GM19438 (cell line): ENCODE measurements at regions not wholly inside any gene's neighbourhood (a gene's known extent, or its start where the extent isn't known, plus 50 kb on each side); places are given as distances from the start of the nearest gene placed in this dataset.

Experiments
- ATAC-seq: cut with Tn5 transposase; IDR thresholded peaks from one replicate; pipeline ENCODE4 v1.9.1; 2021; ENCODE audit warnings: low read depth; ENCODE audit not compliant: unreplicated experiment

DNA sequence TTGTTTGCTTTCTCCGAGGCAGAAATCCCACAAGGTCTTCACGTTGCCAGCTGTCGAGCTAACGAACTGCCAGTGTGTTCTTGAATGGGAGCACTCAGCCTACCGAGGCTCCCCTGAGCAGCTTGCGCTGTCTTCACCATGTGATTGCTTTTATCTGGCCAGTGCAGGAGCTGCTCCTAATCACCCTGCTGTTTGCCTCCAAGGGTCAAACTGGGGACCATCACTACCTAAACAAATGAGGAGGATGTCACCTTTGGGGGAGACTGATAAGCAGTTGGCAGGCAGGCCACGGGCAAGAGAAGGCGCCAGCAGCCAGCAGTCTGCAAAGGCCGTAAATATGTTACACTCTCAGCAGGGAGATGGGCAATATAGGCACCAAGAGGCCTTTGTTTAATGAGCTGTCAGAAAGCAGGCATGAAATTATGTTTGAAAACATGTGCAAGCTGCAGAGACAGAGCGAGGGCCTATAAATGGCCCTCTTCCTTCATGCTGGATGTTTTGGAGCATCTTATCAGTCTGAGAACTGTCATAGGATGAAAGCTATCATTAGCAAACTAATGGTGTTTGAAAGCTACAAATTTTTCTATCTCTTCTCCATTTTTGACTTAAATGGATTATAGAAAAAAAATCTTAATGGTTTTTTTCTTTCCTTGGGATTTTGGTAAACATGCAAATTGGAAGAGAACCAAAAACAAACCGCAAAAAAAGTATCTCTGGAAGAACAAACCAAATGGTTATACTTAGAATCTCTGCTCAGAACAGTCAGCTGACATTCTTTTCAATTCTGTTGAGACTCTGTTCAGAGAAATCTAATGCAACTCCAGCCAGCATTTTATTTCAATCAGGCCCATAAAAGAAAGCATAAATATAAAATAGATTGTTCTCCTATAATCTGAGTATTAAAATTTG, 267.3 kb upstream of the NPVF start:
- ATAC-seq, result no peak

DNA sequence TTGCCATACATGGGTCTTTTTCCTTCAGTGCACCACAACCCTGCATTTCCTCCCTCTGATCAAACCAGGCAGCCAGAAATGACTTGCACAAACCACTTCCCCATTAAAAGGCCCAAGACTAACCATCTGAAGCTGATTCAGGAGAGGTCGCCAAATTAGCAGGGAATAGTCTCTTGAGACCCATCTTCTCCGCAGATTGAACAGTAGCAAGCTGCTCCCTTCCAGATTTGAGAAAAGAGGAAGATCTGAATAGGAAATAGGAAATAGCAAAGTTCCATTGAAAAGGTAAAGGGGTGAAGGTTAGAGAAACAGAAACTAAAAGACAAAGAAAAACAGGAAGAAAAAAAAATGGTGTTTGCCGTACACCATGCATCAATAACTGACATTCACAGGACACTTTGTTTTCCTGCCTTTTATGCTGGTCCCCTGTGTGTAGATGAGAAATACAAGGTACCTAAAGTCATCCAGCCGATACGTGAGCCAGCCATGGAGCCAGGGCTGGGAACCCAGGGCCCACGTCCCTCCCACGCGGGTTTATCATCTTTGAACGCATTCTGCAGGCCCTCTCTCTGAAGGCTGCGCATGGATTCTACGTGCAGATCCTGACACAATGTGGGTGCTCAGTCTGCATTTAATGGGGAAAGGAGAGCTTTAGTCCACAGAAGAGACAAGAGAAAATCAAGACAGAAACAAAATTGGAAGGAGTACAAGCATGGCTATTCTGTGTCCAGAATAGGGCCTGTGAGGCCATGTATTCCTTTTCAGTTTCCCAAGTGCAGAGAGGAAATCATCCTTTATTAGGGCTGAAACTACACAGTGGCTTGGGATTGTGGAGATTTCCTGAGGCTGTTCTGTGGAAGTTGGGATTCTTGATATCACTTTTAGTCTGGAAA, 268.4 kb upstream of the NPVF start:
- peak; percentile 80 for ATAC-seq

DNA sequence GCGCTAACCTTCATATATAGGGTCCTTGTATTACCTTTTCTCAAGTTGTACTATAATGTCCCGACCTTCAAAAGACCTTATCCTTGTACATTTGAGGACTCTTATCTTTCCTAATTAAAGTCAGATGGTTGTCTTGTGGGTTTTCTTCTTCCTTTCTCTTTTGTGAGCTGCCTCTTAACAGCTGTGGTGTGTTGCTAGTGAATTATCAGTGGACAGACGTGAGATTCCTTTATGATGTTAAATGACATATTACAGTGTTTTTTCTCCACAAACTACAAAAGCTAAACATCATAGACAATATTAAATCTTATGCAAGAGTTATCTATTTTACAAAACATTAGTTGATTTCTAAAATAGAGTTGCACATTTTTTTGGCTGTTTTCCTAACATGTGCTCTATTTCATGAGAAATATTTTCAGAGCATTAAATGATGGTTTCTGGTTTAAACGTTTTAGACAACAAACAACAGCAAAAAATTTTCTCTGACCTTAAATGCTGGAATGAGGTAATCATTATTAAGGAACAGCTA, 272.2 kb upstream of the NPVF start:
- ATAC-seq, result no peak

DNA sequence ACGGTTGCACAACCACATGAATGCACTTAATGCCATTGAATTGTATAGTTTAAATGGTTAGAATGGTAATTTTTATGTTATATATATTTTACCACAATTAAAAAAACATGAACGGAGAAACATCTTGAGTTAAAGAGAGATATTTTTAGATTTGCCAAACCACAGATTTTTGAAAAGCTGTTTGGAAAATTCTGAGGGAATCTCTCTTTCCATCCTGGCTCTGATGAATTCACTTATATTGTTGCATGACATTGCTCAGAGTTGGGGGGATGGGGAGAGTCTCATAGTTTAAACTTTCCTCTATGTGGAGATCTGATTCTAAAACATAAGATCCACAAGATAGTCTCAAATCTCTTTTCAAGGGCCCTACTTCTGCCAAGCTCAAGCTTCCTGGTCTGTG, 275.0 kb upstream of the NPVF start:
- ATAC-seq, result no peak

DNA sequence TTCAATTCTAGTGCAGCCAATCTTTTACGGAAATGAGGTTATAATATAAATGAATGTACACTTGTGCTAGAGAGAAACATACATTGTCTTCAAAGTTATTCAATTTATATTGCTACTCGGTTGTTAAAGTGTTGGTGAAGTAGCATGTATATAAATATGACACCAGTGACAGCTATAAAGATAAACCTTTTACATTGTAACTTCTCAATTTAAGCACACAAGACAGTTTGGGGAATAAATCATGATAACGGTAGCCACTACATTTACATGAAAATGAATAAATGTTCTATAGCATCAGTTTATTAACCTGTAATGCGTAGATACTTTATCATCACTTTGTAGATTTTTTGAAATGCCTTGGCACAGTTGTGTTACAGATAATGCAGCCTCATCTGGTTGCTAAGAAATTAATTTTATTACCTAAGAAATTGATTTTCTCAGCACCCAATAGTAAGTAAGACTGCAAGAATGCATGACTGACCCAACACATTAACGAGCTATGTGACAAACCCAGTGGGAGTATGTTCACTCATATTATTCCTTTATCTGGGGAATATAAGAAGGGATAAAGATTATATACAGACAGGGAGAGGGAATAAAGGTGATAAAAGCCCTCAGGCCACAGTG, 283.9 kb upstream of the NPVF start:
- no peak for ATAC-seq

DNA sequence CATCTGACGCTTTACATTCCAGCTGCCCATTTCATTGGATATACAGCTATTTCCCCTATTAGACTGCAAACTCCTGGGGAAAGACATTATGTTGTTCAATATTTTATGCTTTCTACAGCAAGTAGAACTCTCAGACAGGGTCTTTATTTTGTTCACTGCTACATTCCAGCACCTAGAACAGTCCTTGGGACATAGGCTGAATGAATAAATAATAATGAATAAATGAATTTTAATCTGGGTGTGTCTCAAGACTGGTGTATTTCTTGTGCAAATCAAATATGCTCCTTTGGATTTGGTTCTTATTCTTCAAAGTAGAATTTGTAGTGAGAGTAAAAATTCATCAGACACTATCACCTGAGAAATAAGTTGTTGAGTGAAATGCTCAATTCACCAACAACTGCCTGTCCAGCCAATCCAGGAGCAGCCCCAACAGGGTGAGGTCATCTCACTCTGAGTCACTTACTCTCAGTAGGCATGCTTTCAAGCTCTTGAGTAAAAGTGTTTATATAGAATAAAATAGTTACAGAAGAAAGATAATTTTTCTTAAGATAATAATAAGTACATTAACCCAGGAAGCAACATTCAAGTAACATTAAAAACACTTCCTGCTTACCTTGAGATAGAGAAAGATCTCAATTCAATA, 287.5 kb upstream of the NPVF start:
- no peak for ATAC-seq

DNA sequence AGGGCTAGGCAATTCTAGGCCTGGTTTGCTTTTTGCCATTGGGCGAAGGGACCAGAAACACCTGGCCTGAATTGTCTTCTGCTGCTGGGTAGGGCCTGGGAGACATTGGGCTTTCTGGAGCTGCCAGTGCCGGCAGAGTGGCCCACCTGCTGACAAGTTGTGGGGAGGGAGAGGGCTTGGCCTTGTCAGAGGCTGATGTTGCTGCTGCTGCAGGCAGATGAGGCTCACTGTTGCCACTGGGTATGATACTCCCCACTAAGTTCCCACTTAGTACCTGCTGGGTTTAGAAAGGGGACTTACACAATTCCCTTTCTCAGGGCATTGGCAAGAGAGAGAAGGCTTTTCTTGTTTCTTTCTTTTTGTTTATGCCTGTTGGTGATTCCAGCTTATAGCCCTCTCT, 289.6 kb upstream of the NPVF start:
- no peak for ATAC-seq

DNA sequence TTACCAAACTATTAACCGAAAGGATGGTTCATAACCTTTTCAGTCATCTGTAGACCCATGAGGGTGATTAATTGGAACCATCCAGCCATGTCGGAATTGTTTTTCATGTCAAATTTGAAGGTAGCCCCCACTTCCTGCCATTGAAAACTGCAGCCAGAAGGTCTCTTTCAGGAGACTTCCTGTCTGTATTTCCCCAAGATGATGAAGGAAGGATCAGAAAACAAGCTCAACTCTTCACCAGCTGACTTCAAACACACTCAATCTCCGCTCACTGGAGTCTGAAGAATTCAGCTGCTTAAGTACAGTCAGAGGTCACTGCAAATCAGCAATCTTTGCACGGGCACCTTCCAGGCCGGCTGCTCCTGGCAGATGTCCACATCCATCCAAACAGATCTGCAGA, 291.7 kb upstream of the NPVF start:
- no peak for ATAC-seq

DNA sequence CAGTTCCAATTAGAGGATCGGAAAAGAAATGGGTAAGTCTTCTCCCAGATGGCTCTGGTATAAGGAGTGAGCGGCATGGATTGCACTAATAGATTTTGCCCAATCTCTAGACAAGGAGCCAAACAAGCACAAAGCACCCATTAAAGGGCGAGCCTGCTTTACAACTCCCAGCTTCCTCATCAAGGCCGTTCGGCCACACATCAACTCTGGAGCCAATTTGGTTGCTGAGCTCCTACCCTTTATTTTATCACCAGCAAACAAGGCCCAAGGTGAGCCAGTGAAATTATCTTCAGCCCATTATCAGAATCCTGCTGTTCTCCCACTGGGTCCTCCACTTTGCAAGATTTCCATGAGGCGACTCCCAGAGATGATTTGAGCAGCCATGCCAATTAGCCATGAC, 292.2 kb upstream of the NPVF start:
- ATAC-seq, result no peak

DNA sequence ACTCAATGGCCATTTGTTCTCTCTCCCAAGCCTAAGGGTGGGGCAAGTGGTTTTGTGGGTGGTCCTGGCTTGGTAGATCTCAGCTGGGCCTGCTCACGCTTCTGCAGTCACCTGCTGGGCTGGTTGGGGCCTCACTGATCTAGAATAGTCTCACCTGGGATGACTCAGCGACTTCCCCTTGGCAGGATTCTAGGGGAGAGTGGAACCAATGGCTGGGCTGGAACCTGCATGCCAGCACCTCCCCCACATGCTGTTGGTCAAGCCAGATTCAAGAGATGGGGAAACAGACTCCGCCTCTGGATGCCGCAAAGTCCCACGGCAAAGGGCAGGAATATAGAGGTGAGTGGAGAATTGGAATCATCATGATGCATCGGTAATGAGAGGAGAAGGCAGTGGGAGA, 292.9 kb upstream of the NPVF start:
- ATAC-seq, result no peak

DNA sequence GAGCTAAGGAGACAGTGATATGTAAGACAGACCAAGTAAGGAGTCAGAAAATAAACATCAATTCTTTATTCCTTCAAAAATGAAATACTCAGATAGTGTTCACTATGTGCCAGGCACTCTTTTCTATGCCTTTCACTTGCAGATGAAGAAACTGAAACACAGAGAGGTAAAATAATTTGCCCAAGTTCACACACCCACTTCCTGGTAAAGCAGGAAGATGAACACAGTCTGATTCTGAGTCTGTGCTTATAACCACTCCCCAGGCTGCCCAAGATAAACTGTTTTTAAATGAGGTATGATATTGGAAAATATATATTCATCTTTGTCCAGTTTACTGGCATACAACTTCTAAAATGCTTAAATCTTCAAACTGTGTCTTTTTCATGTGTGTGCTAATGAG, 294.4 kb upstream of the NPVF start:
- no peak for ATAC-seq

DNA sequence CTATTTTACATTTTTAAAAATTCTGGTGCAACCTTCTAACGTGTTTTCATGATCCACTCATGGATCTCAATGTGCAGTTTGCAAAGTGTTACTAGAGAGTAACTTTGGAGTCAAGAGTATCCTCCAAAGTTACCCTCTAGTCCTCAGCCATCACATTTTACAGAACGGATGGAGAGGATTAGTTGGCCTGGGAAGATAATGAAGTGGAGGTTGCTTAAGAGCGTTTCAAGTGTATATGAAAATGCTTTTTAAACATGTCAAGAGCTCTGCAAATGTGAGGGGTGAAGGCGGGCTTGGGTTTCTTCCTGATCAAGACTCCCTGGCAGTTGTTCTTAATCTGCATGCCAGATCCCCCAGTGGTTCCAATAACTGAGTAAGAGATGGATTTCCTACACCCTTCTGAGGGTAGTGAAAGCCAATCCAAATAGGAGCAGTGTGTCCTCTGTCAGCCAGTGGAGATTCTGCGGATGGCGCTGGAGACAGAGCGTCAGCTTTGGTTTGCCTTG, 299.4 kb upstream of the NPVF start:
- ATAC-seq, result no peak

DNA sequence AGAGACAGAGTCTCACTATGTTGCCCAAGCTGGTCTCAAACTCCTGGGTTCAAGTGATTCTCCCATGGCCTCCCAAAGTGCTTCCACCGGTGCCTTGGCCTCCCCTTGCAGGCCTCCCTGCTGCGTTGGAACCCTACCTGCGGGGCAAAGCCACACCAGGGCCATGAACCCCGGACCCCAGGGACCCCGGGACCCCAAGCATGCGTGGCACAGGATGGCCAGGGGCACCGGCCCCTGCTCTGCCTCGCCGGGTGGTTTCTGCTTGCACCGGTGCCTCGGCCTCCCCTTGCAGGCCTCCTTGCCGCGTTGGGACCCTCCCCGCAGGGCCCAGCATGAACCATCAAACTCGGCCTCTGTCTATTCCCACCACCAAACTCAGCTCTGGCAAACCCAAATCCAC, 301.0 kb upstream of the NPVF start:
- no peak for ATAC-seq

DNA sequence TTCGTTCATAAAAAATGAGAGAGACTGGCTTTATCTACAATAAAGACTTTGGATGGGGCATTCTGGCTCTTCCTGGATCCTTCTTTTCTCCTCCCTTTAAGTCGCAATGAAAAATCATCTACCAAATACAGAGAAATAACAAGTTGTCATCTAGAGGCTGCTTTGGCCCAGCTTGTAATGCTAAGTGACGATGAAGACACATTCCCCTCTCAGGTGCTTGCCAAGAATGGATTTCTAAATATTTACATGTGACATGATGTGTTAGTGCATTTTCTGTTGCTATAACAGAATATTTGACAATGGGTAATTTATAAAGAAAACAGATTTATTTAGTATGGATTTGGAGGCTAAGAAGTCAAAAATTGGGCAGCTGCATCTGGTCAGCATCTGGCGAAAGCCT, 308.6 kb upstream of the NPVF start:
- no peak for ATAC-seq

DNA sequence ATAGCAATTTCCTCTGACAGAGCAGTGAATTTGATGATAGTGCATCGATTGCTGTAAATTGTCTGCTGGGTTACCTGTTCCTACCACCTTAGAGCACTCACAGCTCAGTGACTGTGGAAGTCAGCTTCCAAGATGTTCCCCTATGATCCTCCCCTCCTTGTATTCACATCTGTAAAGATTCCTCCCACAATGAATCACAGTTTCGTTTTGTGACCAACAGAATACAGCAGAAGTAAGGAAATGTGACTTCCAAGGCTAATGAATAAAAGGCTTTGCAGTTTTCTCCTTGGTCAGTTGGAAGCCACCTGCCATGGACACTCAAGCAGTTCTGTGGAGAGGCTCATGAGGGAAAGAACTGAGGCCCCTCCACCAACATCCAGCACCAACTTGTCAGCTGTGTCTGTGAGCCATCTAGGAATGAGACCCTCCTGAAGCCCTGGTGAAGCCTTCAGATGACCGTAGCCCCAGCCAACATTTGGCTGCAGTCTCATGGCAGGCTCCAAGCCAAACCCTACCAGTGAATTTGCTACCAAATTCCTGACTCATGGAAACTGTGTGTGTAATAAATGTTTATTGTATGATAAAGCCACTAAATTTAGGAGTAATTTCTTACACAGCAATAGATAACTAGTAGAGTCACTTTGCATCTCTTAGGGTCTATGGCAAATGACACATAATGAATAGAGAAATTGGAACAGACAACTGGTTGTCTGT, 309.5 kb upstream of the NPVF start:
- no peak for ATAC-seq

DNA sequence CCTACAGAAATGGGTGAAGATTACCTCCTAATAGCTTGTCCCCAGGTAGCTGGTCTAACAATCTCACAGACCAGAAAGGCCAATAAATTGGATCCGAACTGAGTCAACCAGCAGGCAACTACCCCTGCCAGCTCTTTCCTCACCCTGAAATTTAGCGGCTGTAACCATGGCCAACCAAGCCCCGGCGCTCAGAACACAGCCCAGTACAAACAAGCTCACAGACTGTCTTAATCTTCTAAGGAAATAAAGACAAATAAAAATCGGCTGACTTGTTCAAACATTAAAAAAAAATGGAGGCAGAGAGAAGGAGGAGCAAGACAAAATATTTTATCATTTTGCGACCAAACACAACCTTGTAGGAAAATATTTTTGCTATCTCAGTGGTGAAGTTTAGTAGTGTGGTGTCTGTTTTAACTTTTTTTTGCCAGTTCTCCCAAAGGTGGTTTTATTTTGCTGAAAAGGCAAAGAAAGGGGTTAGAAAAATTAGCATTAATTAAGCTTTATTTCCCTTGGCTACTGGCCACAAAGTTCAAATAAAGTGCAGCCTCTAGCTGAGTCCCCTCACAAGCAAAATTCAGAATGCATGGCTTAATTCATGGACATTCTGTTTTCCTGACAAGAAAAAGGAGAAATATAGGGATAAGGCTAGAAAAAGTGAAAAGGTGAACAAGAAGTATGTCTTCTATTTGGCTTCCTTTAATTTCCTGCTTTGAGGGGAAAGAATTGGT, 313.0 kb upstream of the NPVF start:
- ATAC-seq, result no peak

DNA sequence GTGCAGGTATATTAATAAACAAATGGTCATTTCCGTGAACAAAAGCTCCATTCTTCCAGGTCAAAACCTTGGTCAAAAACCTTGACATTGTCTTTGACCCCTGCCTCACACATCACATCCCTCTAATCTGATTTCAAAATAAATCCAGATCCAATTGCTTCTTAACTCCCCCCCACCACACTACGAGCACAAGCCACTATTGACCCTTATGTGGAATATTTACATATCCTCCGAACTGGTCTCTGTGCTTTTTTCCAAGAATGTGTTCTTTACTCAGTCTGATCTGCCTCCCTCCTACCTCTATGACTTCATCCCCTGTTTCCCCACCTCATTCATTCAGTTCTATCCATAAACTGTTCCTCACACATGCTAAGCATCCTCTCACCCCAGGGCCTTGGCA, 313.6 kb upstream of the NPVF start:
- no peak for ATAC-seq

DNA sequence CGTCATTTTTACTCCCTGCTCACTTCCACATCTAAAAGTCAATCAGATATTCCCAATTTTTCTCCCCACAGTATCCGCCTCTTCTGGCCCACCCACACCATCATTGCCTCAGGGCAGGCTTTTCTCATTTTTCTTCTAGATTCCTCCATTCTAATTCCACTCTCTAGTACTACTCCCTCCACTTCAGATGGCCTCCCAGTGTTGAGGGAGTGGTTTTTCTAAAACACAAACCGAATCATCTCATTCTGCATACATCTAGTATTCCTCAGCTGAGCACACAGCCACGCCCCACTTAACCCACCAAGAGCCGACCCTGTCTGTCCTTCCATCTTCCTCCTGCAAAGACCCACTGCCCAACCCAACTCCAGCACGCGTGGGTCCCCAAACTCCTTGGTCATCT, 314.9 kb upstream of the NPVF start:
- no peak for ATAC-seq

DNA sequence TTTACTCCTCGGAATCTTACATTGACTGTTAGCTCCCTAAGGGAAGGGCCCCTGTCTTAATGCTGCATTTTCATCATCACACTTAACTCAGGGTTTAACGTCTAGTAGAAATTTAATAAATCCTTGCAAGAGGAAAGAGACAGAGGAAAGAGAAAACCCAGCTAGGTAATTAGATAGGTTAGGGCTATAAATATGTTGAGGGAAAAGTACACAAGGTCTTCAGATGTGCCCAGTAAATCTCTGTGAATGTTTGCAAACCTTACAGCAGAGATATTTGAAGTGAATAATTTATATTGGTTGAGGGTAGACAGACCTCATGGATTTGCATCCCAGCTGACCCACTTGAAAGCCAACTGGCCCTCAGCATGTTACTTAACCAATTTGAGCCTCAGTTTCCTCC, 315.5 kb upstream of the NPVF start:
- ATAC-seq, result no peak
